ENCODE measurements at regions not wholly inside any gene's neighbourhood (a gene's known extent, or its start where the extent isn't known, plus 50 kb on each side); places are given as distances from the start of the nearest gene placed in this dataset.

GRCh38 chr15:79513940-79514339, 81.8 kb downstream of the MINAR1 start (continued):
- TF ChIP-seq, protein P1, sequence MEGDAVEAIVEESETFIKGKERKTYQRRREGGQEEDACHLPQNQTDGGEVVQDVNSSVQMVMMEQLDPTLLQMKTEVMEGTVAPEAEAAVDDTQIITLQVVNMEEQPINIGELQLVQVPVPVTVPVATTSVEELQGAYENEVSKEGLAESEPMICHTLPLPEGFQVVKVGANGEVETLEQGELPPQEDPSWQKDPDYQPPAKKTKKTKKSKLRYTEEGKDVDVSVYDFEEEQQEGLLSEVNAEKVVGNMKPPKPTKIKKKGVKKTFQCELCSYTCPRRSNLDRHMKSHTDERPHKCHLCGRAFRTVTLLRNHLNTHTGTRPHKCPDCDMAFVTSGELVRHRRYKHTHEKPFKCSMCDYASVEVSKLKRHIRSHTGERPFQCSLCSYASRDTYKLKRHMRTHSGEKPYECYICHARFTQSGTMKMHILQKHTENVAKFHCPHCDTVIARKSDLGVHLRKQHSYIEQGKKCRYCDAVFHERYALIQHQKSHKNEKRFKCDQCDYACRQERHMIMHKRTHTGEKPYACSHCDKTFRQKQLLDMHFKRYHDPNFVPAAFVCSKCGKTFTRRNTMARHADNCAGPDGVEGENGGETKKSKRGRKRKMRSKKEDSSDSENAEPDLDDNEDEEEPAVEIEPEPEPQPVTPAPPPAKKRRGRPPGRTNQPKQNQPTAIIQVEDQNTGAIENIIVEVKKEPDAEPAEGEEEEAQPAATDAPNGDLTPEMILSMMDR (IDR thresholded peaks at IDR 0.05; ENCODE audit: low read depth, low read length, missing input control) = no peak
- TF ChIP-seq FOXA2 (IDR thresholded peaks at IDR 0.05) = no peak

DNA sequence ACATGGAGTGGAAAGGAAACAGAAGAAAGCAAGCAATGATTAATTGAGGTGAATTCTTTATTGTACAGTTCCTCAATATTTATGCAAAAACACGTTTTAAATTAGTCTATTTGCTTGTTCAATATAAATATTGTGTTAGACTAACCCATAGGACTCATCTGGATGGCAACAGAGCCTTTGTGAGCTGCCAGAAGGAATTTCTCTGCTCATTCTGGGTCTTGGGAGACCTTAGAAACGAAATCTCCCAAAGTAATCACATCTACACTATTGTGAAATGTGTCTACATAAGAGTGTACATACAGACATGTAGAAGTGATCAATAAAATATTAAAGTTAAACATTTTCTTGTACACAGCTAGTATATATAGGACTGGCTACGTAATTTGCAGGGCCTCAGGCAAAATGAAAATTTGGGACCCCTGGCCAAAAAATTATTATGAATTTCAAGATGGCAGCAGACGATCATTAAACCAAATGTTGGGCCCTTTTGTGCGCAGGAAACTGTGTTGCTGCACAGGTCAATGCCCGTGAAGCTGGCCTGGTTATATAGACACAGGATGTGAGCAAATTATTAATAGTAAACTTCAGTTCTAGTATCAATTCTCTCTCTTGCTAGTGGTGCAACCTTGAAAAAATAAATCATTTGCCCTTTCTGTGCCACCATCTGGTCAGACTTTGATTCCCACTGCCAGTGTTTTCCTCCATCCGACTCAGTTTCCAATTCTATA, 83.3 kb downstream of the MINAR1 start:
- TF ChIP-seq, protein P2, sequence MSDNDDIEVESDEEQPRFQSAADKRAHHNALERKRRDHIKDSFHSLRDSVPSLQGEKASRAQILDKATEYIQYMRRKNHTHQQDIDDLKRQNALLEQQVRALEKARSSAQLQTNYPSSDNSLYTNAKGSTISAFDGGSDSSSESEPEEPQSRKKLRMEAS (IDR thresholded peaks at IDR 0.05) = no peak
- TF ChIP-seq FOXA2 (IDR thresholded peaks at IDR 0.05) (no peak), SP1 (IDR thresholded peaks at IDR 0.05) (peak; percentile 58), TAF1 (conservative IDR thresholded peaks at IDR 0.05) (no peak), FOXA1 (IDR thresholded peaks at IDR 0.05) (no peak), JUND (IDR thresholded peaks at IDR 0.05) (no peak), HNF4G (IDR thresholded peaks at IDR 0.05) (no peak), RAD21 (IDR thresholded peaks at IDR 0.05) (no peak), GABPA (IDR thresholded peaks at IDR 0.05 in 1 of 2, conservative IDR thresholded peaks at IDR 0.05 in 1 of 2) (no peak), HNF4A (conservative IDR thresholded peaks at IDR 0.05) (peak; percentile 19 to 44), RXRA (IDR thresholded peaks at IDR 0.05) (peak; percentile 44 to 78), NR2F2 (IDR thresholded peaks at IDR 0.05) (no peak), EGR1 (IDR thresholded peaks at IDR 0.05; ENCODE audit: low read depth in 2 of 2) (no peak), YY1 (IDR thresholded peaks at IDR 0.05) (peak; percentile 31)
- TF ChIP-seq, protein P1 (IDR thresholded peaks at IDR 0.05; ENCODE audit: low read depth, low read length, missing input control) = no peak
- TF ChIP-seq, protein P3, sequence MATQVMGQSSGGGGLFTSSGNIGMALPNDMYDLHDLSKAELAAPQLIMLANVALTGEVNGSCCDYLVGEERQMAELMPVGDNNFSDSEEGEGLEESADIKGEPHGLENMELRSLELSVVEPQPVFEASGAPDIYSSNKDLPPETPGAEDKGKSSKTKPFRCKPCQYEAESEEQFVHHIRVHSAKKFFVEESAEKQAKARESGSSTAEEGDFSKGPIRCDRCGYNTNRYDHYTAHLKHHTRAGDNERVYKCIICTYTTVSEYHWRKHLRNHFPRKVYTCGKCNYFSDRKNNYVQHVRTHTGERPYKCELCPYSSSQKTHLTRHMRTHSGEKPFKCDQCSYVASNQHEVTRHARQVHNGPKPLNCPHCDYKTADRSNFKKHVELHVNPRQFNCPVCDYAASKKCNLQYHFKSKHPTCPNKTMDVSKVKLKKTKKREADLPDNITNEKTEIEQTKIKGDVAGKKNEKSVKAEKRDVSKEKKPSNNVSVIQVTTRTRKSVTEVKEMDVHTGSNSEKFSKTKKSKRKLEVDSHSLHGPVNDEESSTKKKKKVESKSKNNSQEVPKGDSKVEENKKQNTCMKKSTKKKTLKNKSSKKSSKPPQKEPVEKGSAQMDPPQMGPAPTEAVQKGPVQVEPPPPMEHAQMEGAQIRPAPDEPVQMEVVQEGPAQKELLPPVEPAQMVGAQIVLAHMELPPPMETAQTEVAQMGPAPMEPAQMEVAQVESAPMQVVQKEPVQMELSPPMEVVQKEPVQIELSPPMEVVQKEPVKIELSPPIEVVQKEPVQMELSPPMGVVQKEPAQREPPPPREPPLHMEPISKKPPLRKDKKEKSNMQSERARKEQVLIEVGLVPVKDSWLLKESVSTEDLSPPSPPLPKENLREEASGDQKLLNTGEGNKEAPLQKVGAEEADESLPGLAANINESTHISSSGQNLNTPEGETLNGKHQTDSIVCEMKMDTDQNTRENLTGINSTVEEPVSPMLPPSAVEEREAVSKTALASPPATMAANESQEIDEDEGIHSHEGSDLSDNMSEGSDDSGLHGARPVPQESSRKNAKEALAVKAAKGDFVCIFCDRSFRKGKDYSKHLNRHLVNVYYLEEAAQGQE (IDR thresholded peaks at IDR 0.05) = no peak
- TF ChIP-seq, protein P4, sequence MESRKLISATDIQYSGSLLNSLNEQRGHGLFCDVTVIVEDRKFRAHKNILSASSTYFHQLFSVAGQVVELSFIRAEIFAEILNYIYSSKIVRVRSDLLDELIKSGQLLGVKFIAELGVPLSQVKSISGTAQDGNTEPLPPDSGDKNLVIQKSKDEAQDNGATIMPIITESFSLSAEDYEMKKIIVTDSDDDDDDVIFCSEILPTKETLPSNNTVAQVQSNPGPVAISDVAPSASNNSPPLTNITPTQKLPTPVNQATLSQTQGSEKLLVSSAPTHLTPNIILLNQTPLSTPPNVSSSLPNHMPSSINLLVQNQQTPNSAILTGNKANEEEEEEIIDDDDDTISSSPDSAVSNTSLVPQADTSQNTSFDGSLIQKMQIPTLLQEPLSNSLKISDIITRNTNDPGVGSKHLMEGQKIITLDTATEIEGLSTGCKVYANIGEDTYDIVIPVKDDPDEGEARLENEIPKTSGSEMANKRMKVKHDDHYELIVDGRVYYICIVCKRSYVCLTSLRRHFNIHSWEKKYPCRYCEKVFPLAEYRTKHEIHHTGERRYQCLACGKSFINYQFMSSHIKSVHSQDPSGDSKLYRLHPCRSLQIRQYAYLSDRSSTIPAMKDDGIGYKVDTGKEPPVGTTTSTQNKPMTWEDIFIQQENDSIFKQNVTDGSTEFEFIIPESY (IDR thresholded peaks at IDR 0.05) = no peak
- TF ChIP-seq, protein P5, sequence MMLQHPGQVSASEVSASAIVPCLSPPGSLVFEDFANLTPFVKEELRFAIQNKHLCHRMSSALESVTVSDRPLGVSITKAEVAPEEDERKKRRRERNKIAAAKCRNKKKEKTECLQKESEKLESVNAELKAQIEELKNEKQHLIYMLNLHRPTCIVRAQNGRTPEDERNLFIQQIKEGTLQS (IDR thresholded peaks at IDR 0.05) = no peak
- Histone ChIP-seq H3K9me3 (ENCODE audit: control insufficient read depth in 4 of 4, low read length in 3 of 4) (no peaks in the 10 kb centered on the region), H3K4me3 (ENCODE audit: low read depth in 1 of 3, low read length in 3 of 3) (no peak overlapping the region), H3K27ac (ENCODE audit: low read depth in 1 of 2, low read length in 2 of 2) (no peak overlapping the region), H3K9ac (ENCODE audit: low read depth in 1 of 2, low read length in 2 of 2) (no peak overlapping the region), H3K36me3 (ENCODE audit: control insufficient read depth in 4 of 4, insufficient read depth in 3 of 4, low read depth in 1 of 4, low read length in 3 of 4) (no peaks in the 10 kb centered on the region), H3K4me1 (ENCODE audit: control insufficient read depth in 4 of 4, insufficient read depth in 4 of 4, low read length in 3 of 4) (peaks cover 0 to 2% (median 0%) of the 10 kb centered on the region in 4 donors), H3K27me3 (ENCODE audit: control insufficient read depth in 4 of 4, insufficient read depth in 4 of 4, low read length in 3 of 4) (no peaks in the 10 kb centered on the region)
- no peak for DNase-seq (ENCODE audit: low spot score)
- WGBS = 50% methylated on average over 7 of the region's 7 CpGs

Measured in liver (tissue), 8 donors.